HepG2 (cell line): ENCODE measurements at regions not wholly inside any gene's neighbourhood (a gene's known extent, or its start where the extent isn't known, plus 50 kb on each side); places are given as distances from the start of the nearest gene placed in this dataset.

Source experiments
- BRCA1 ChIP-seq: sonication (generic); formaldehyde crosslinking; IDR thresholded peaks from 2 replicates; pipeline ENCODE4 v1.4.0; 2020; ENCODE audit warnings: missing genetic modification reagents
- NR3C1 ChIP-seq: sonication (generic); formaldehyde crosslinking; IDR thresholded peaks from 2 replicates; pipeline ENCODE4 v1.4.0; 2020; ENCODE audit warnings: missing genetic modification reagents
- POLR2A ChIP-seq, 2 experiments: IDR thresholded peaks; 2 replicates each; pipeline ENCODE4 v1.6.1; 2011; ENCODE audit warnings: low read depth in 2 of 2, low read length in 2 of 2, mild to moderate bottlenecking in 1 of 2, moderate library complexity in 1 of 2; ENCODE audit not compliant: insufficient read depth in 1 of 2
- TCF12 ChIP-seq, 2 experiments: fragments of 450-650 bp in 1 of 2; sonication (generic) in 1 of 2; formaldehyde crosslinking in 1 of 2; IDR thresholded peaks; 2 replicates each; pipeline versions ENCODE4 v1.6.1 to v1.8.0; 2017 to 2022; ENCODE audit warnings: antibody characterized with exemption in 1 of 2, mild to moderate bottlenecking in 1 of 2, missing genetic modification reagents in 1 of 2, moderate library complexity in 1 of 2
- ZNF350 ChIP-seq: sonication (generic); formaldehyde crosslinking; IDR thresholded peaks from 2 replicates; pipeline ENCODE4 v1.4.0; 2020; ENCODE audit warnings: mild to moderate bottlenecking, low read depth, missing genetic modification reagents, borderline replicate concordance
- ZNF749 ChIP-seq: sonication (generic); formaldehyde crosslinking; IDR thresholded peaks from 2 replicates; pipeline ENCODE4 v1.8.0; 2022; ENCODE audit warnings: mild to moderate bottlenecking, missing genetic modification reagents, moderate library complexity, borderline replicate concordance

- TF ChIP-seq ZNF749 (CRISPR knock-in tag) (no peak), TCF12 (IDR thresholded peaks at IDR 0.05) (no peak), TCF12 (CRISPR knock-in tag; IDR thresholded peaks at IDR 0.05) (no peak), BRCA1 (no peak), POLR2A (IDR thresholded peaks at IDR 0.05; ENCODE audit: insufficient read depth in 1 of 2, low read depth in 2 of 2, low read length in 2 of 2) (no peak), ZNF350 (CRISPR knock-in tag) (no peak), NR3C1 (CRISPR knock-in tag) (no peak)
Observed at GRCh38 chr11:19595499-19595839, 117.2 kb upstream of the NAV2 start.
